K562 (cell line): ENCODE measurements at regions not wholly inside any gene's neighbourhood (a gene's known extent, or its start where the extent isn't known, plus 50 kb on each side); places are given as distances from the start of the nearest gene placed in this dataset.

Experiments used
- ARNT ChIP-seq, 2 experiments: fragments of 450-650 bp; IDR thresholded peaks; 2 replicates each; pipeline ENCODE4 v1.6.1; 2016; ENCODE audit warnings: mild to moderate bottlenecking in 1 of 2
- C11orf30 ChIP-seq: fragments of 450-650 bp; IDR thresholded peaks from 2 replicates; pipeline ENCODE4 v1.6.1; 2016; ENCODE audit warnings: low read depth, mild to moderate bottlenecking
- CHCHD3 ChIP-seq: fragments of 250-450 bp; sonication (Bioruptor Pico); IDR thresholded peaks from 2 replicates; pipeline ENCODE4 v2.1.2; 2022; ENCODE audit warnings: mild to moderate bottlenecking
- EGR1 ChIP-seq: fragments of 450-650 bp; conservative IDR thresholded peaks from 2 replicates; pipeline ENCODE4 v1.6.1; 2017; ENCODE audit warnings: mild to moderate bottlenecking
- KAT2B ChIP-seq: IDR thresholded peaks from one replicate; pipeline ENCODE4 v1.6.1; 2012; ENCODE audit warnings: low read depth, mild to moderate bottlenecking, control low read depth, inconsistent platforms, low read length, moderate library complexity
- LARP7 ChIP-seq: fragments of 450-650 bp; IDR thresholded peaks from 2 replicates; pipeline ENCODE4 v1.6.1; 2016
- LEF1 ChIP-seq: fragments of 450-650 bp; IDR thresholded peaks from 2 replicates; pipeline ENCODE4 v1.6.1; 2016; ENCODE audit warnings: mild to moderate bottlenecking
- MCM3 ChIP-seq: fragments of 450-650 bp; IDR thresholded peaks from 2 replicates; pipeline ENCODE4 v1.6.1; 2016
- MNT ChIP-seq, 2 experiments: fragments of 450-650 bp; conservative IDR thresholded peaks; 2 replicates each; pipeline ENCODE4 v1.6.1; 2017; ENCODE audit warnings: mild to moderate bottlenecking in 2 of 2, moderate library complexity in 2 of 2
- PHF21A ChIP-seq: fragments of 450-650 bp; IDR thresholded peaks from 2 replicates; pipeline ENCODE4 v1.6.1; 2017; ENCODE audit warnings: low read depth, borderline replicate concordance
- PTRF ChIP-seq: fragments of 450-650 bp; IDR thresholded peaks from 2 replicates; pipeline ENCODE4 v1.6.1; 2016; ENCODE audit warnings: mild to moderate bottlenecking, missing genetic modification characterization, missing compliant biosample characterization
- REST ChIP-seq, 2 experiments: fragments of 450-650 bp; formaldehyde crosslinking in 1 of 2; IDR thresholded peaks; 2 replicates each; pipeline versions ENCODE4 v1.4.0 to v1.6.1; 2014 to 2020; ENCODE audit warnings: mild to moderate bottlenecking in 2 of 2, borderline replicate concordance in 1 of 2, low read depth in 1 of 2
- TEAD2 ChIP-seq: fragments of 450-650 bp; IDR thresholded peaks from 2 replicates; pipeline ENCODE4 v1.6.1; 2016; ENCODE audit warnings: missing genetic modification characterization, control low read depth, missing compliant biosample characterization
- THAP12 ChIP-seq: fragments of 250-450 bp; sonication (Bioruptor Pico); IDR thresholded peaks from 2 replicates; pipeline ENCODE4 v1.9.0; 2021; ENCODE audit warnings: mild to moderate bottlenecking, inconsistent platforms
- ZEB2 ChIP-seq: fragments of 450-650 bp; IDR thresholded peaks from 2 replicates; pipeline ENCODE4 v1.6.1; 2016
- ZNF384 ChIP-seq: IDR thresholded peaks from 2 replicates; pipeline ENCODE4 v1.6.1; 2012; ENCODE audit warnings: low read depth, low read length, improper control_type of control experiment
- ZNF551 ChIP-seq: fragments of 250-450 bp; sonication (Bioruptor Pico); IDR thresholded peaks from 2 replicates; pipeline ENCODE4 v1.5.0; 2021; ENCODE audit warnings: mild to moderate bottlenecking, moderate library complexity
- ZNF785 ChIP-seq: fragments of 250-450 bp; sonication (Bioruptor Pico); IDR thresholded peaks from 2 replicates; pipeline ENCODE4 v1.4.0; 2020; ENCODE audit warnings: mild to moderate bottlenecking

- TF ChIP-seq REST (IDR thresholded peaks at IDR 0.05; ENCODE audit: borderline replicate concordance) (peak; percentile 57), REST (CRISPR knock-in tag; IDR thresholded peaks at IDR 0.05; ENCODE audit: low read depth) (no peak), MCM3 (no peak), ZNF785 (CRISPR knock-in tag) (no peak), MNT (conservative IDR thresholded peaks at IDR 0.05) (0 out of 4 replicates have a peak, but pooled peaks of 1 of the 2 experiments have one; percentile 22), THAP12 (CRISPR knock-in tag) (no peak), KAT2B (no peak), EGR1 (peak; percentile 83), ZEB2 (peak; percentile 49; the same call in 1 of the 2 replicates), LEF1 (no peak), LARP7 (no peak), ARNT (IDR thresholded peaks at IDR 0.05) (no peak), ZNF384 (peak; percentile 99), TEAD2 (tag) (0 out of 2 replicates have a peak, but pooled peaks have one; percentile 16), PHF21A (no peak), PTRF (tag) (no peak), C11orf30 (peak; percentile 95), ZNF551 (CRISPR knock-in tag) (no peak), CHCHD3 (CRISPR knock-in tag) (no peak)
Measured at GRCh38 chr1:172742599-172743500, 83.9 kb downstream of the FASLG start (continued).
